Suppressor macrophage treated with lipopolysaccharide for 1 hour (primary cell): ENCODE measurements at regions not wholly inside any gene's neighbourhood (a gene's known extent, or its start where the extent isn't known, plus 50 kb on each side); places are given as distances from the start of the nearest gene placed in this dataset.
"Not testable (repeated sequence)": the region's sequence is repeated elsewhere in the genome, so short reads cannot be mapped to it uniquely, and the experiment has no call there.

Source experiments
- DNase-seq, 3 donors: peaks; one replicate each; pipeline ENCODE4 v3.0.0-alpha.2; 2020 to 2022

- DNase-seq: peak in 1 of 3 donors; percentile 3
Measured at GRCh38 chrX:145393702-145394235, 146.5 kb downstream of the SPANXN1 start.

GRCh38 chrX:145394344-145394743 lies 147.0 kb downstream of the SPANXN1 start:
- DNase-seq: no peak

DNA sequence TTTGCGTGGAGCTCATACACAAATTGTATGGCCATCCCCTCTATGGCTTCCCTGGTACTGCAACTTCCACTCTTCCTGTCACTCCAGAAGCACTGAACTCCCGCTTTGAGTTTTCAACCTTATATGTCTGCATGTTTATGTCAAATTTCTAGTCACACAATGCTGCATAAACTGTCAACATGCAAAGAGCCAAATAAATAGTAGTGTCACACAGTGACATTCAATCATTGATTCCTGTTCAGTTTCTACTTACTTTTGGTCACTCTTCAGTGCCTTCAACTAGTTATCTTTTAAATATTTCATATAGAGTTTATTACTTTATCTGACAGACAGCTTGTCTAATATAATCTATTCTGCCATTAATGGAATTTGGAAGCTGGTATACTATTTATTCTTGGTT lies 149.3 kb downstream of the SPANXN1 start:
- DNase-seq: no peak

DNA sequence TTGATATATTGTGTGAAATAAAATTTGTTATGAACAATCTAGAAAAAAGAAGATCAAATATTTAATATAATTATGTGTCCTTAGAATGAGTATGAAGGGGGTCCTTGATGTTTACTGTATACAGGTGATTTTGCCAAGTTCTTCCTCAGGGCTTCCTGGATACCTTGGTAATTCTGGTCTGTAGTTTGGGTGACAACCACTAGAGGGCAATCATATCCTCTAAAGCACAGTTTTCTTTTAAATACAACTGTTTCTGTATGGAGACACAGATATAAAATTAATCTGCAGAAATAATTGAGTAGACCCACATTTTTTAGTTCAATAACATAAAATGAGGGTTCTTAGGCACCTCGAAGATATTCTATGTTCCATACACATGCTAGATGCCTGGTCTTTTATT lies 157.7 kb downstream of the SPANXN1 start:
- peak; percentile 21 to 41 (median 22) for DNase-seq

- DNase-seq: no peak
Measured at GRCh38 chrX:145410622-145411021, 163.3 kb downstream of the SPANXN1 start.

DNA sequence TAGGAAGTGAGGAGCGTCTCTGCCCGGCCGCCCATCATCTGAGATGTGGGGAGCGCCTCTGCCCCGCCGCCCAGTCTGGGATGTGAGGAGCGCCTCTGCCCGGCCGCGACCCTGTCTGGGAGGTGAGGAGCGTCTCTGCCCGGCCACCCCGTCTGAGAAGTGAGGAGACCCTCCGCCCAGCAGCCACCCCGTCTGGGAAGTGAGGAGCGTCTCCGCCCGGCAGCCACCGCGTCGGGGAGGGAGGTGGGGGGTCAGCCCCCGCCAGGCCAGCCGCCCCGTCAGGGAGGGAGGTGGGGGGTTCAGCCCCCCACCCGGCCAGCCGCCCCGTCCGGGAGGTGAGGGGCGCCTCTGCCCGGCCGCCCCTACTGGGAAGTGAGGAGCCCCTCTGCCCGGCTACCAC lies 188.9 kb downstream of the SPANXN1 start:
- DNase-seq: not testable (repeated sequence)

- no peak for DNase-seq
Measured at GRCh38 chrX:145464650-145465049, 217.3 kb downstream of the SPANXN1 start.

GRCh38 chrX:145475725-145476124 lies 228.4 kb downstream of the SPANXN1 start:
- DNase-seq: no peak

DNA sequence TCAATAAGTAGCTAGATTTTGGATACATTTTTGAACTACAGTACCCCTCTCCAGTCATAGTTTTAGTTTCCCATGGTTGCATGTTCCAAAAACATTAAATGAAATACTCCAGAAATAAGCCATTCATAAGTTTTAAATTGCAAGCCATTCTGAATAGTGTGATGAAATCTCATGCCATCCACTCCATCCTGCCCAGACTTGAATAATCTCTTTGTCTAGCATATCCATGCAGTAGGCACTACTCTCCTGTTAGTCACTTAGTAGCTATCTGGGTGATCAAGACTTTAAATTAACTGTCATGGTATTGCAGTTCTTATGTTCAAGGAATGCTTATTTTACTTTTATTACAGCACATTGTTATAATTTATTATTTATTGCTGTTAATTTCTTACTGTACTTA lies 237.4 kb downstream of the SPANXN1 start:
- DNase-seq: no peak

DNA sequence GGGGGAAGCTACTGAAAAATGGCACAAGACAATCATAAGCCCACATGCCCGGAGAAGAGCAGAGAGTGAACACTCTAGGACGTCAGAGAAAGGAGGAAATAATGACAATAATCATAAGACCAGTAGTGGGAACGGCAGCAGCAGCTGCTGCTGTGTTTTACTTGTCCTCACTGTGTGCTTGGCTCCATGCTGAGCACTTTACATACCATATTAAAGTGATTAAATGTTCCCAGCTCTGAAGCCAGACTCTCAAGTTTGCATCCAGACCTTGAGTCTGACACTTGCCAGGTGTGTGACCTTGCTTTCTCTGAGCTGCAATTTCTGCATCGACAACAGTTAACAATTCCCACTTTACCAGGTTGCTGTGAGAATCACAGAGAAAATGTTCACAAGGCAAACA lies 255.4 kb downstream of the SPANXN1 start:
- DNase-seq: no peak

DNA sequence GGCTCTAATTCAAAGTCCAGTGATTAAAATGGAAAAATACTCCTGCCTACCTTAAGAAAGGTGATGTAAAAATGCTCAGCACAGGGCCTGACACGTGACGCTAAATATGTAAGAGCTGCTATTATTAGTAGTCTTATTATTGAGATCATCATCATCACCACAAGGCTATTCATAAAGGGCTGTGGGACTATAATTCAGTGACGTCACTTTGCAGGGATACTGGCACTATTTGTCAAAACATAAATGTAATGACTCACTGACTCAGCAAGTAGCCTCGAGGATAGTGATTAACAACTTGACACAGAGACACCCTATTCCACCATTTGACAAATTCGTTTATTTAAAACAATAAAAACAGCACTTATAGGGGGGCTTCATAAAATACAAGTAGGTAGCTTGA lies 258.9 kb downstream of the SPANXN1 start:
- no peak for DNase-seq

- no peak for DNase-seq
Measured at GRCh38 chrX:145524931-145525330, 277.6 kb downstream of the SPANXN1 start.

DNA sequence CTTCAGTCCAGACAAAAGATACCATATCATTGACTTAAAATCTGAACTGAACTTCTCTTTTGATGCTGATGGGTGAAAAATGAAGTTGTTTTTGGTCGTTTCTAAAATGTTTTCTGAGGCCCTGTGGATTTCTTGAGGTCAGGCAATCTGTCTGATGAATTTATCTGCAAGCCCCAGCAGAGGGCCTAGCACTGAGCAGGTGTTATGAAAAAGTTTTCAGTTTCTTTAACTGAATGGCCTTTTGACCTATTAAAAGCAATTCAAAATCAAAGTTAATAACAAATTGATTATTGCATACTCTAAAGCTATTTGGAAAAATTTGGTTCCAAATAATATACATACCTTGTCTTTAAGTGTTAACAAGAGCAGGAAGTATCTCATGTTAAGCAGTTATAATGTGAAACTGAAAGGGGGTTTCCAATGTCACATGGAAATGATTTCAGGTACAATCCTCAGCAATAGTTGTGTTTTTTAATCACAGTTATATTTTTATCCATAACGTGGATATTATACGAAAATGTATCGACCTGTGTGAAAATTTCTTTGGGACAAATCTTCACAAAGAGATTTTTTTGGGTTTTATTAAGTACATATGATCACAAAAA lies 285.0 kb downstream of the SPANXN1 start:
- no peak for DNase-seq

DNA sequence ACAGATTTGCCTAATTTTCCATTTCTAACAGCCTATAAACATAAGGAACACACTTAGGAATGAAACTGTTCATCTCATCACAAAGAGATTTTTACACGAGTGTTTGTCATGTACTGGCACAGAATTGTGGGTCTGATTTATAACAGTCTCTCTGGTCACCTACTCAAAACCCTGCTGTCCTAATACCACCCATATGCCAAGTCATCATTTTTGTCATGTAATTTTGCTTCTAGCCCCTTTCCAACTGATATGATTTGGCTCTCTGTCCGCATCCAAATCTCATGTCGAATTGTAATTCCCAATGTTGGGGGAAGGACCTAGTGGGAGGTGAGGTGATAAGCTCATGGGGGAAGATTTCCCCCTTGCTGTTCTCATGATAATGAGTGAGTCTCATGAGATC lies 284.1 kb upstream of the SLITRK2 start:
- no peak for DNase-seq

- no peak for DNase-seq
Measured at GRCh38 chrX:145549496-145549895, 268.1 kb upstream of the SLITRK2 start.

DNA sequence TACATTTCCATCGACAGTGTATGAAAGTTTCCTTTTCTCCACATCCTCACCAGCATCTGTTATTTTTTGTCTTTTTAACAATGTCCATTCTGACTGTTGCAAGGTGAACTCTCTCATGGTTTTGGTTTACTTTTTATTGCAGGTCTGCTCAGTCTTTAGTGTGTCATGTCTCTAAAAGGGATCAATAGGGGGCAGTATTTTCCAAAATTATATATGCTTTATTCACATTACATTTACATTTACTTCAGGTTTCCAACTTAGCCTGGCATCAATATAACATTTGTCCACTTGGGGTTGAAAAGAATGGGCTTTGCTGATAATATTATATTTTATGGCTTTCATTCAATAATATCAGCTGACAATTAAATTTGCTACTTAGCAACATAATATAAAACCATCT lies 265.0 kb upstream of the SLITRK2 start:
- DNase-seq: no peak

DNA sequence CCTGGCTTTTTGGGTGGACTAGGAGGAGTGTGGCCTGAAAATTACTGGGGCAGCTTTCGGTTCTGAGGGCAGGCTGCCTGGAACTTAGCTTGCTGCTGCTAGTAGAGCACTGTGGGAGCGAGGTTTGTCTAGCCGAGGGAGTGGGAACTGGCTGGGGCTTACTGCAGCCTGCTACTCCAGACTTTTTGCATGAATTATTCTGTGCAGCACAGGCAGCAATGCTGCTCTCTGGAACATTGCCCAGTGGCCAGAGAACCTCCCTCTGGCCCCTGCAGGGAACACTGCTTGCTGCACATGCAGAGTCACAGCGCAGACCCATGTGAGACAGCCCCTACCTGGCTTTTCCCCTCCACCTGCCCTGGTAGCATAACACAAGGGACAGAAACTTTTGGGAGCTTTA lies 263.9 kb upstream of the SLITRK2 start:
- no peak for DNase-seq

DNA sequence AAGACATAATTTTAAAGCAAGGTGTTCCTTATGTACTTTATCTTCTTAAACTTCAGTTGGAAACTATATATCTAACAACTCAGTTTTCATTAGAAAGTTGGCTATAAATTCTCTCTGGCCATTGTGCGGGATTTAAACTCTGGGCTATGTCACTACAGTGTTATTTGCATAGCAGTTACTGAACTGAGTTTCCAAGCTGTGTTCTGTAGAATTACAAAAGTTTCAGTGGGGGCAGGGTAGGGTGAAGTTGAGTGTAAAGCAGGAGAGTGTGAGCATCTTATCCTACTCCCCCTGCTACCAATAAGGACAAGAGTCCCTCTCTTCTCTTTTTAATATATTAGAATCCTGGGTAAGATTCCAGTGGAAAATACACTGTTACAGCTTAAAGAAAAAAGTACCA lies 254.5 kb upstream of the SLITRK2 start:
- no peak for DNase-seq

DNA sequence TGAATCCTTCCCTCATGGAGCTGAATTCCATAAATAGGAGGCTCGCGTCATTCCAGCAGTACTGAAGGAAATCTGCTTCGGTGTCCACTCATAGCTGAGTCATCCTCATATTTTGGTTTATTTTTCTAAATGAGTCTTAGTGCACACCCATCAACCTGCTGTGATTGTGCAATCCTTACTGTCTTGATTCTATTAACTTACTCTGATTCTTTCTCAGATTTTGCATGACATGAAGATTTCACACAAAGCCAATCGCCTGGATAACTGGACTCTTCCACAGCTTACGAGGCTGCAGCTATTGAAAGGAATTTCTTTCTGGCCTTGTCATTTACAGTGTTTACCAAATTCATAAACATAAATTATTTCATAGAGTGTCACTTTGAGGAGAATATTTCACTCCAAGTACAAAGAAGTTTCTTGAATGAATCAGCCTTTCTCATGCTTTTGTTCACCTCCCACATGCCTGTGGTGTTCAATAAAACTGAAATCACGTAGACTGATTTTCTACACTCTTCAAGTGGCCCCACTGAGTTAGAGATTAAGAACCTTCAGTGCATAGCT lies 207.6 kb upstream of the SLITRK2 start:
- DNase-seq: no peak

- DNase-seq: no peak
Measured at GRCh38 chrX:145613894-145614293, 203.7 kb upstream of the SLITRK2 start.

- DNase-seq: no peak
Measured at GRCh38 chrX:145620666-145621065, 197.0 kb upstream of the SLITRK2 start.

DNA sequence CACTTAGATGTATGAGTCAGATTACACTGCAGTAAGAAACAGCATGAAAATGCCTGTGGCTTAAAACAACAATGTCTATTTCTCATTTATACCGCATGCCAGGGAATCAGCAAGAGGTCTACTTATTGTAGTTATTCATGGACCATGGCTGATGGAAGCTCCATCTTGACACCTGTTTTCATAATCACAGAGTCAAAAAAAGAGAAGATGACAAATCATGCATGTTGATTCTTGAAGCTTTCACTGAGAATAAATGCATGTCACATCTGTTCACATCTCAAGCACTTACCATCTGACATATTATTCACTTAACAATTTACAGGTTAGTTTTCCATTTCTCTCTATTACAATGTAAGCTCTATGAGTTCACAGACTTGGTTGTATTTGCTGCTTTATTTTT lies 194.2 kb upstream of the SLITRK2 start:
- DNase-seq: no peak

DNA sequence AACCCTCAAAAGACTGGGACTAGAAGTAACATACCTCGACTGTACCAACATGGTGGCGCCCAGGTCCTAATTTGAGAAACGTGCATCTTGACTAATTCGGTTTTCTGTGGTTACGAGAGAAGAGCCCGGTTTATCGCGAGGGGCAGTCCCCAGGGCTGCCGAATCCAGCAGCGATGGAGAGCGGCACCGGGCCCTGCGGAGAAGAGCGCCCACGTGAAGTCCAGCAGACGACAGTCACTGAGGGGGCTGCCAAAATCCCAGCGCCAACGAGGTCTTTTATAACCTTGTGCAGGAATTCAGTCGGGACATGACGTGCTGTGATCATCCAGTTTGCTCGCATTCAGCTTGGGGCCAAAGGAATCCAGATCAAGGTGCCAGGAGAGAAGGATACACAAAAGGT lies 187.5 kb upstream of the SLITRK2 start:
- no peak for DNase-seq

GRCh38 chrX:145630806-145631435 lies 186.7 kb upstream of the SLITRK2 start:
- DNase-seq: no peak
